Hypothalamus (tissue), 51 donors: ENCODE measurements at regions not wholly inside any gene's neighbourhood (a gene's known extent, or its start where the extent isn't known, plus 50 kb on each side); places are given as distances from the start of the nearest gene placed in this dataset.
A peak's percentile ranks its signal among the peaks of the same experiment; 100 is the strongest.
"Not testable (repeated sequence)": the region's sequence is repeated elsewhere in the genome, so short reads cannot be mapped to it uniquely, and the experiment has no call there.

ENCODE experiments used
- DNase-seq, 51 donors: peaks; one replicate each; lab custom pipeline; 2025; lab: John Stamatoyannopoulos, UW

GRCh38 chr14:53751650-53752049 is 205.0 kb downstream of the BMP4 start:
- DNase-seq = no peak

GRCh38 chr14:53748691-53749090 is 207.9 kb downstream of the BMP4 start:
- no peak for DNase-seq

- DNase-seq = no peak
Observed at GRCh38 chr14:53744857-53745256, 211.8 kb downstream of the BMP4 start.

- no peak for DNase-seq
Observed at GRCh38 chr14:53743371-53743770, 213.3 kb downstream of the BMP4 start.

GRCh38 chr14:53742233-53742620 is 214.4 kb downstream of the BMP4 start:
- no peak for DNase-seq

- no peak for DNase-seq
Observed at GRCh38 chr14:53741479-53742232, 215.0 kb downstream of the BMP4 start.

- no peak for DNase-seq
Observed at GRCh38 chr14:53740570-53740969, 216.1 kb downstream of the BMP4 start.

GRCh38 chr14:53735916-53736315 is 220.7 kb downstream of the BMP4 start:
- no peak for DNase-seq

- no peak for DNase-seq
Observed at GRCh38 chr14:53723221-53723620, 233.4 kb downstream of the BMP4 start.

GRCh38 chr14:53719536-53719935 is 237.1 kb downstream of the BMP4 start:
- DNase-seq = no peak

GRCh38 chr14:53716578-53716977 is 240.0 kb downstream of the BMP4 start:
- no peak for DNase-seq

- DNase-seq = no peak
Observed at GRCh38 chr14:53715193-53715721, 241.4 kb downstream of the BMP4 start.

GRCh38 chr14:53714495-53715192 is 242.0 kb downstream of the BMP4 start:
- no peak for DNase-seq

GRCh38 chr14:53712901-53713300 is 243.7 kb downstream of the BMP4 start:
- not testable (repeated sequence) for DNase-seq

GRCh38 chr14:53711205-53711604 is 245.4 kb downstream of the BMP4 start:
- peak in 1 of 51 donors; percentile 2 for DNase-seq

GRCh38 chr14:53710615-53711014 is 246.0 kb downstream of the BMP4 start:
- no peak for DNase-seq

GRCh38 chr14:53709381-53709780 is 247.2 kb downstream of the BMP4 start:
- no peak for DNase-seq

GRCh38 chr14:53703457-53703856 is 253.2 kb downstream of the BMP4 start:
- DNase-seq = no peak

GRCh38 chr14:53701108-53701875 is 255.3 kb downstream of the BMP4 start:
- DNase-seq = no peak

- no peak for DNase-seq
Observed at GRCh38 chr14:53696217-53696965, 260.2 kb downstream of the BMP4 start.
